Activated T-helper 1 cell treated with anti-CD3 and anti-CD28 coated beads, Interleukin-12 subunit alpha, Interleukin-12 subunit beta, Interleukin-2, Interleukin-4 antibody, amounts not matched to agents 30 ng/mL and 10 ng/mL and 1 ng/mL, durations not matched to agents 14 hours and 24 hours and 36 hours (primary cell): ENCODE measurements at regions not wholly inside any gene's neighbourhood (a gene's known extent, or its start where the extent isn't known, plus 50 kb on each side); places are given as distances from the start of the nearest gene placed in this dataset.
"Not testable (repeated sequence)": the region's sequence is repeated elsewhere in the genome, so short reads cannot be mapped to it uniquely, and the experiment has no call there.

Experiments
- DNase-seq: peaks from one replicate; pipeline ENCODE4 v3.0.0; 2021; ENCODE audit warnings: low spot score
- H3K27ac Mint-ChIP-seq: one replicate; pipeline ENCODE4 v1.8.0; 2021; ENCODE audit warnings: mild to moderate bottlenecking, mixed read lengths
- H3K27me3 Mint-ChIP-seq: one replicate; pipeline ENCODE4 v1.8.0; 2022; ENCODE audit warnings: mild to moderate bottlenecking, moderate library complexity, mixed read lengths; ENCODE audit not compliant: insufficient read depth
- H3K36me3 Mint-ChIP-seq: one replicate; pipeline ENCODE4 v1.8.0; 2021; ENCODE audit warnings: low read depth, mixed read lengths
- H3K4me1 Mint-ChIP-seq: one replicate; pipeline ENCODE4 v1.8.0; 2021; ENCODE audit warnings: low read depth, mixed read lengths
- H3K4me3 Mint-ChIP-seq: one replicate; pipeline ENCODE4 v1.8.0; 2021; ENCODE audit warnings: mild to moderate bottlenecking, moderate library complexity, mixed read lengths
- H3K9me3 Mint-ChIP-seq: one replicate; pipeline ENCODE4 v1.8.0; 2021; ENCODE audit warnings: mixed read lengths
- intact Hi-C: fragments of 100-400 bp; cut with micrococcal nuclease; formaldehyde crosslinking; loops from one replicate; pipeline ENCODE4 v1.15.1; 2024

DNA sequence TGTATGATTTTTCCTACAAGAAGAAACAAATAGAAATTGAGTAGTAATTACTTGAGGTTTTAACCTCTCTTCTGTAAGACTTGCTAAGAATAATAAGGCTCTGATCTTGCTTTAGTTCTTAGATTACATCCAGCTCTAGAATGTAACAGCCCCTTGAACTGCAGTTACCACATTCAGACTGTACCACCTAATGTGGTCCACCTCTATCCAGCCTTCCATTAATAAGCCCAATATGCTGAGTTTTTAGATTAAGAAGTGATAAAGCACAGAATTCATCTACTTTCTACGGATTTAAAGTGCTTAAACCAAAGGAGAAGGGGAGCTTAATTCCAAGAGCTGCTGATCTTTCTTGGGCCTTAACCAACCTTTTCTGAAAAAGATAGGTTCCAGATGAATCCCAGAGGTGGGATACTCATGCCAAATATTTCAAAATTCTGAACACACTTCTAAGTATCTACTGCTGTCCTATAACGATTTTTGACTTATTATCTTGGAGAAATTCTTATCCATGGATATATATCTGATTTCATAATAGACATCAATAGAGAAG lies 131.5 kb downstream of the ZNF608 start:
- H3K36me3 Mint-ChIP-seq = no peaks in the 10 kb centered on the region
- no peak overlapping the region for H3K4me3 Mint-ChIP-seq
- H3K4me1 Mint-ChIP-seq = no peaks in the 10 kb centered on the region
- H3K27ac Mint-ChIP-seq = no peak overlapping the region
- H3K27me3 Mint-ChIP-seq = peaks cover 3% of the 10 kb centered on the region
- H3K9me3 Mint-ChIP-seq = no peaks in the 10 kb centered on the region
- intact Hi-C loops = no loop called here
- no peak for DNase-seq

DNA sequence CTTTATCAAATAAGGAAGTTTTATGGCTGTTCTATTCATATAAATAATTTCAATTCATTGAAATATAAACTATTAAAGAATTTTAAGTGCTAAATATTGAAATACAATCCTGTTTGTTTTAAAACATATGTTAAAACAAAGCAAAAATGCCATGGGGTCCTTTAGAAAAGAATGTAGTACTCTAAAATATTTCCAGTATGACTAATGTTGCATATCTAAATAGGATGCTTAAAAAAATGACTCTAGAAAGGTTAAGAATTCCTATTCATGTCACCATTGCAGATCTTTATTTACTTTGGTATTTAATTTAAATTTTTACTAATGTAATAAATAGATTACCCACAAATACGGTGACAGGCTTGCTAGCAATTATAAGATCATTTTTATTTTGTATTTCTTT lies 132.3 kb downstream of the ZNF608 start:
- no peak for DNase-seq
- Mint-ChIP-seq H3K4me3 (no peak overlapping the region), H3K27me3 (peaks cover 4% of the 10 kb centered on the region), H3K27ac (no peak overlapping the region), H3K4me1 (no peaks in the 10 kb centered on the region), H3K9me3 (no peaks in the 10 kb centered on the region), H3K36me3 (no peaks in the 10 kb centered on the region)
- intact Hi-C loops = no loop called here

DNA sequence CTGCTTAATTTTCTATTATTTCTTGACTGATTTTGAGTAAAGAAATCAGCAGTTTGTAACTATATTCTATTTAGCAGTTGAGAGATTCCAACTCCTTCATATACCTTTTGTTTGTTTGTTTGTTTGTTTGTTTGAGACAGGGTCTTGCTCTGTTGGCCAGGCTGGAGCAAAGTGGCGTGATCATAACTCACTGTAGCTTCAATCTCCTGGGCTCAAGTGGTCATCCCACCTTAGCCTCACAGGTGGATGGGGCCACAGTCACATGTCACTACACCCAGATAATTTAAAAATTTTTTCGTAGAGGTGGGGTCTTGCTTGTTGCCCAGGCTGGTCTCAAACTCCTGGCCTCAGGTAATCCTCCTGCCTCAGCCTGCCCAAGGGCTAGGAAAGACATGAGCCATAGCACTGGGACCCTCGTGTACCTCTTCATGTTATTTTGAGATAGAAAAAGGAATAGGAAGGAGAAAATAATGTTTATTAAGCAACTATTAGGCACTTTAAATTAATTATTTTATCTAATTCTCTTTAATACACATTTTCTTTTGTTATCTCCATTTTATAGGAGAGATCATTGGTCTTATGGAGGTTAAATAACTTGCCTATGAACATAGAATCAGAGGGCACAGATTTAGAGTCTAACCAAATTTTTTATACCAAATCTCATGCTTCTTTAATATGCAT lies 133.0 kb downstream of the ZNF608 start:
- DNase-seq = no peak
- H3K36me3 Mint-ChIP-seq = no peaks in the 10 kb centered on the region
- H3K4me1 Mint-ChIP-seq = no peaks in the 10 kb centered on the region
- H3K9me3 Mint-ChIP-seq = no peaks in the 10 kb centered on the region
- no peak overlapping the region for H3K27ac Mint-ChIP-seq
- intact Hi-C loops = no loop called here
- no peak overlapping the region for H3K4me3 Mint-ChIP-seq
- peaks cover 4% of the 10 kb centered on the region for H3K27me3 Mint-ChIP-seq

DNA sequence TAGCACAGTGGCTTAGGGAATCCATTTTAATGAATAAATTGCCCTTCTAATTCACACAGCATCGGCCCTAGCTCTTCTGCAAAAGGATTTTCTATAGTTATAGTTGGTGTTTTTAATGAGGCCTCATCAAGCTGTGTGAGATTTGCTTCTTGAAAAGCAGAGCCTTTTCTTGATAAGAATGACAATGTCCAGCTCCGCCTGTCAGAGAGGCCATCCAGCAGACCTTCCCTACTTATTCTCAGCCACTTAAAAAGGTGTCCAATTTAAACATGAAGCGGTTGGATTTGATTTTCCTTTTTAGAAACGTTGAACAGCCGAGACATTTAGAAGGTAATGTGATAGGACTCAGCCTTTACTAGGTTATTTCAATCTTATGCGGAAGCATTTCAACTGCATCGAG lies 134.4 kb downstream of the ZNF608 start:
- intact Hi-C loops = no loop called here
- no peak overlapping the region for H3K4me3 Mint-ChIP-seq
- DNase-seq = no peak
- no peaks in the 10 kb centered on the region for H3K36me3 Mint-ChIP-seq
- no peaks in the 10 kb centered on the region for H3K4me1 Mint-ChIP-seq
- peaks cover 5% of the 10 kb centered on the region for H3K9me3 Mint-ChIP-seq
- peaks cover 4% of the 10 kb centered on the region for H3K27me3 Mint-ChIP-seq
- no peak overlapping the region for H3K27ac Mint-ChIP-seq

DNA sequence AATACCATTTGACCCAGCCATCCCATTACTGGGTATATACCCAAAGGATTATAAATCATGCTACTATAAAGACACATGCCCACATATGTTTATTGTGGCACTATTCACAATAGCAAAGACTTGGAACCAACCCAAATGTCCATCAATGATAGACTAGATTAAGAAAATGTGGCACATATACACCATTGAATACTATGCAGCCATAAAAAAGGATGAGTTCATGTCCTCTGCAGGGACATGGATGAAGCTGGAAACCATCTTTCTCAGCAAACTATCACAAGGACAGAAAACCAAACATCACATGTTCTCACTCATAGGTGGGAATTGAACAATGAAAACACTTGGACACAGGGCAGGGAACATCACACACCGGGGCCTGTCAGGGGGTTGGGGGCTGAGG lies 135.2 kb downstream of the ZNF608 start:
- intact Hi-C loops, H3K4me1 Mint-ChIP-seq, H3K36me3 Mint-ChIP-seq, H3K4me3 Mint-ChIP-seq, H3K27me3 Mint-ChIP-seq, H3K9me3 Mint-ChIP-seq, H3K27ac Mint-ChIP-seq, DNase-seq: not testable (repeated sequence)

DNA sequence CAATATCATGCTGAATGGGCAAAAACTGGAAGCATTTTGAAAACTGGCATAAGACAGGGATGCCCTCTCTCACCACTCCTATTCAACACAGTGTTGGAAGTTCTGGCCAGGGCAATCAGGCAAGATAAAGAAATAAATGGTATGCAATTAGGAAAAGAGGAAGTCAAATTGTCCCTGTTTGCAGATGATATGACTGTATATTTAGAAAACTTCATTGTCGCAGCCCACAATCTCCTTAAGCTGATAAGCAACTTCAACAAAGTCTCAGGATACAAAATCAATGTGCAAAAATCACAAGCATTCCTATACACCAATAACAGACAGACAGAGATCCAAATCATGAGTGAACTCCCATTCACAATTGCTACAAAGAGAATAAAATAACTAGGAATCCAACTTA lies 136.8 kb downstream of the ZNF608 start:
- H3K36me3 Mint-ChIP-seq, H3K27me3 Mint-ChIP-seq, DNase-seq, H3K27ac Mint-ChIP-seq, H3K4me3 Mint-ChIP-seq, H3K9me3 Mint-ChIP-seq, intact Hi-C loops, H3K4me1 Mint-ChIP-seq: not testable (repeated sequence)

DNA sequence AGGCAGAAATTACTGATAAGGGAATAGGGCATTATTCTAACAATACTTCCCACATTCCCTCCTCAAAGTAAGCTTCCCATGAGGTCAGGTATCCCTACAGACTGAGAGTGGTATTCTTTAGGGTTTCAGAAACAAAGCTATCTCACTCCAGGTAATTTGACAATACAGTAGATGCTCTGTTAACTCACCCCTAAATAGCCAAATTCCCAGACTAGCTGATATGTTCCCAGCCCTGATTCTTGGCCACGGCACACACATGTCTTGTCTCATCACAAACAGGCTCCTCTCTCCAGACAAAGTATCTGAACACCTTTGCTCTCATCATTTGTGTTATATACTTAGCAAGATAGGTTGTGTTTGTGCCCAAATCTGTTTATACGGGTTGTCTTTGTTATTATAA lies 139.9 kb downstream of the ZNF608 start:
- peaks cover 1% of the 10 kb centered on the region for H3K27me3 Mint-ChIP-seq
- H3K4me3 Mint-ChIP-seq = no peak overlapping the region
- no peak for DNase-seq
- peaks cover 5% of the 10 kb centered on the region for H3K9me3 Mint-ChIP-seq
- intact Hi-C loops = no loop called here
- H3K36me3 Mint-ChIP-seq = no peaks in the 10 kb centered on the region
- no peak overlapping the region for H3K27ac Mint-ChIP-seq
- no peaks in the 10 kb centered on the region for H3K4me1 Mint-ChIP-seq

DNA sequence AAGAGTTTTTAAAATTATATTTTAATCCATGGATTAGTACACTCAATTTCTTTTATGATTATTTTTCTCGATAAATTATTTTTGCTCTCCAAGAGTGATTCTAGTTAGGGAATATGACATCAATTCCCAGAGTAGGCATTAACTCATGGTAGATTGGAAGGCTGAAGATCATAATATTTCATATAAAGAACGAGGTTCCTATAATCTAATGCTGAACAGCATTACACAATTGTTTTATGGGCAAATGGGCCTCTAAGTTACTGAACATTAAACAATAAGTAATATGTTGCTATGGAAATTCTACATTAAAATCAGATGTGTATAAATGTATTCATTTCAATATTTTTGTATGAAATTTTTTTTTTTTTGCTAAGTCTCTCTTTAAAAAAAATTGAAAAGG lies 140.3 kb downstream of the ZNF608 start:
- H3K36me3 Mint-ChIP-seq = no peaks in the 10 kb centered on the region
- H3K27me3 Mint-ChIP-seq = peaks cover 1% of the 10 kb centered on the region
- intact Hi-C loops = no loop called here
- H3K9me3 Mint-ChIP-seq = peaks cover 5% of the 10 kb centered on the region
- H3K4me3 Mint-ChIP-seq = no peak overlapping the region
- DNase-seq = no peak
- H3K4me1 Mint-ChIP-seq = no peaks in the 10 kb centered on the region
- no peak overlapping the region for H3K27ac Mint-ChIP-seq

DNA sequence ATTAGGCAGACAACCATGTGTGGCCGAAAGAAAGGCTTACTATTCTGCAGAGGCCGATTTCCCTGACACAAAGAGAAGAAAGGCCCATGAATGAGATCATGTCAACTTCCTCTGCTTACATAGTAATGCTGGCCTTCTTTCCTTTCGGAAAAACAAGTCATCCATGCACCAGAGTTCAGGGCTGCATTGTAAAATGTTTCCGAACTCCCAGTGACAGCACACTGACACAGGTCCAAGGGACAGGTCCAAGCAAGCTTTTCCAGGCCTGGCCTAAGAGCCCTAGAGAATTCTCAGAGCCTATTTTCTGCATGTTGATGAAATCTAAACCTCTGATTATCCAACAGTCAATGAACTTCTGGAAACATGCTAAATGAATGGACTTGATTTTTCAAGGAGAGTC lies 140.9 kb downstream of the ZNF608 start:
- H3K4me1 Mint-ChIP-seq = no peaks in the 10 kb centered on the region
- H3K4me3 Mint-ChIP-seq = no peak overlapping the region
- intact Hi-C loops = no loop called here
- H3K9me3 Mint-ChIP-seq = peaks cover 5% of the 10 kb centered on the region
- peaks cover 1% of the 10 kb centered on the region for H3K27me3 Mint-ChIP-seq
- no peak for DNase-seq
- H3K36me3 Mint-ChIP-seq = no peaks in the 10 kb centered on the region
- H3K27ac Mint-ChIP-seq = no peak overlapping the region

DNA sequence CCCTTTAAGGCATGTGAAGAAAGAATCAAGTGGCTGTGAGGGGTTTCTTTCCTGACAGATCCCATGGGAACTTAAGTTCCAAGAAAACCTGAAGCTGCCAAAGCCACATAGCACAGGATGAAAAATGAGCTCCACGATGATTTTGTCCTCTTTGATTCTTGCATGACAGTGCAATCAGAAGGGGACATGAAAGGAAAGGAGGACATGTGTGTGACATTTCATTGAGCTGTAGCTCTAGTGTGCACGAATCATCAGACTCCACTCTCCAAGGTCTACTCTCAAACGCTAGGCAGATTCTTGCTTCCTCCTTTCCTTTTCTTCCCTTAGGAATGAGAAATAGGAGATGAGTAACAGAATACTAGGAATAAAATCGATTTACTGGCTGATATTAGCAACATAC lies 142.0 kb downstream of the ZNF608 start:
- no peaks in the 10 kb centered on the region for H3K4me1 Mint-ChIP-seq
- intact Hi-C loops = no loop called here
- no peak overlapping the region for H3K4me3 Mint-ChIP-seq
- DNase-seq = no peak
- H3K9me3 Mint-ChIP-seq = peaks cover 5% of the 10 kb centered on the region
- no peak overlapping the region for H3K27ac Mint-ChIP-seq
- no peaks in the 10 kb centered on the region for H3K27me3 Mint-ChIP-seq
- H3K36me3 Mint-ChIP-seq = no peaks in the 10 kb centered on the region

DNA sequence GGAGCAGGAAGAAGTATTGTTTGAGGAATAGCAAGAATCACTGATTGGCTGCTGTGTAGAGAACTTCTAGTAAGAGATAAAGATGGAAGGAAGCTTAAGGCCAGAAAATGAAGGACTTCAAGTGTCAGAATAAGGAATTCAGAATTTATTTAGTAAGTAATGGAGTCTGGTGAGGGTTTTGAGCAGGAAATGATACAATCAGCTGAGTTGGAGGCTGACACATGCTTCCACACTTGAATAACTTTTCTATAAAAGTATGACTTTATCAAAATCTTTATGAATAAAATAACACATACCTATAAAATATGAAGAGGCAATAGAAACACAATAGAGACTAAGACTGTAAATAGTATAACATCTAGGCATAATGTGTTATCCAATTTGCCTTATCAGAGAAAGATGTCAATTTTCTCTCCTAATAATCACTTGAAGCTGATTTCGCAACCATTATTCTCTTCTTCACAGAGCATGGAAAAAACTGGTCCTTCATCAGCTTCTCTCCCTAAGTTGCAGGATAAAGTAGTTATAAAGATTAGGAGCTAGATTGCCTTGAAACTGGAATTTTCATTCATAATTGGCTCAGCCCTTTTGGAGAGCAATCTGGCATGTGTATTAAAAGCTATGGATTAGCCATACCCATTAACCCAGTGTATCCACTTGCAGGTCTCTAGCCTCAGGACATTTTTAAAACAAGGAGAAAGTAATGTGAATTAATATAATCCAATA lies 143.4 kb downstream of the ZNF608 start:
- peaks cover 5% of the 10 kb centered on the region for H3K9me3 Mint-ChIP-seq
- H3K4me3 Mint-ChIP-seq = no peak overlapping the region

DNA sequence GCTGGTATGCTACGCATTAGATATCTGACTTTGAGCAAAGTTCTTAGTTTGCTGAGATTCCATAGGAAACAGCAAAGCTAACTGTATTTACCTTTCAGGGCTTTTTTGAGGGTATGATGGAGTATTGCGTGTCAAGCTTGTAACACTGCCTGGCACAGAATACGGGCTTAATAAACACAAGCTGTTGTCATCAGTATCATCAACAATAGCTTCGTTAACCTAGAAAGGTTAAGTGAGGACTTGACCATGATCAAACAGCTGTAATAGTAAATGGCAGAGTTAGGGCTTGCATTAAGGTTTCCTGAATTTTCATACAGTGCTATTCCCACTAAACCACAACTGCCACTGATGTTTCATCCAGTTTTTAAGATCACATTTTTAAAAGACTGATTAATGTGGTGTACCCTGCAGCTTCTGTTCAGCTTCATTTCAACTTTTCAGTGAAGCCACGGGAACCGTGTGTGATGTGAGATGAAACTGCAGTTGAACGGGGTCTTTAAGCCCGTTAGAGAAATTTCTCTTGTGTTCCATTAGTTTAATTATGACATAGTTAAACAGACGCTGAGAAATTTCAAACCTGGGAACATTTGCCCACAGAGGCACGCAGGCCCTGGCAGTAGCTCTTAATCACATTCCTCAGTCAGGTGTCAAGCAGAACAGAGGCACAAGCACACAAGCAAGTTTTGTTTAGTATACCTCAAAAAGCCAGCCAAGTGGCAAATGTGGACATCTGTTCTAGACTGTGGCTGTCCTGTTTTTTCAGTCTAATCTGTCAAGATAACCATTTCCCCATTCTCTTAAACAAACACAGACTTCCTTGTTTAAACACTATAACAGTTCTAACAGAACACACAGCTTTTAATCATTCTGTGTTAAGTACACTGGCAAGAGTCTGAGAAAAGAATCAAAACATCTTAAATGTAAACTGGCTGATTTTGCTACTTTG lies 147.1 kb downstream of the ZNF608 start:
- H3K27ac Mint-ChIP-seq = no peak overlapping the region
- H3K9me3 Mint-ChIP-seq = no peaks in the 10 kb centered on the region
- H3K4me1 Mint-ChIP-seq = no peaks in the 10 kb centered on the region
- H3K36me3 Mint-ChIP-seq = no peaks in the 10 kb centered on the region
- no peak overlapping the region for H3K4me3 Mint-ChIP-seq
- no peak for DNase-seq
- intact Hi-C loops = no loop called here
- no peaks in the 10 kb centered on the region for H3K27me3 Mint-ChIP-seq

More for the DNA sequence above, 143.4 kb downstream of the ZNF608 start:
- H3K27me3 Mint-ChIP-seq = no peaks in the 10 kb centered on the region
- H3K27ac Mint-ChIP-seq = no peak overlapping the region
- DNase-seq = no peak
- intact Hi-C loops = no loop called here
- no peaks in the 10 kb centered on the region for H3K4me1 Mint-ChIP-seq
- no peaks in the 10 kb centered on the region for H3K36me3 Mint-ChIP-seq
